ENCODE measurements at regions not wholly inside any gene's neighbourhood (a gene's known extent, or its start where the extent isn't known, plus 50 kb on each side); places are given as distances from the start of the nearest gene placed in this dataset.

GRCh38 chr3:147701195-147701594 lies 292.0 kb downstream of the ZIC1 start:
- TF ChIP-seq, protein P1, sequence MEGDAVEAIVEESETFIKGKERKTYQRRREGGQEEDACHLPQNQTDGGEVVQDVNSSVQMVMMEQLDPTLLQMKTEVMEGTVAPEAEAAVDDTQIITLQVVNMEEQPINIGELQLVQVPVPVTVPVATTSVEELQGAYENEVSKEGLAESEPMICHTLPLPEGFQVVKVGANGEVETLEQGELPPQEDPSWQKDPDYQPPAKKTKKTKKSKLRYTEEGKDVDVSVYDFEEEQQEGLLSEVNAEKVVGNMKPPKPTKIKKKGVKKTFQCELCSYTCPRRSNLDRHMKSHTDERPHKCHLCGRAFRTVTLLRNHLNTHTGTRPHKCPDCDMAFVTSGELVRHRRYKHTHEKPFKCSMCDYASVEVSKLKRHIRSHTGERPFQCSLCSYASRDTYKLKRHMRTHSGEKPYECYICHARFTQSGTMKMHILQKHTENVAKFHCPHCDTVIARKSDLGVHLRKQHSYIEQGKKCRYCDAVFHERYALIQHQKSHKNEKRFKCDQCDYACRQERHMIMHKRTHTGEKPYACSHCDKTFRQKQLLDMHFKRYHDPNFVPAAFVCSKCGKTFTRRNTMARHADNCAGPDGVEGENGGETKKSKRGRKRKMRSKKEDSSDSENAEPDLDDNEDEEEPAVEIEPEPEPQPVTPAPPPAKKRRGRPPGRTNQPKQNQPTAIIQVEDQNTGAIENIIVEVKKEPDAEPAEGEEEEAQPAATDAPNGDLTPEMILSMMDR (IDR thresholded peaks at IDR 0.05; ENCODE audit: poor library complexity, severe bottlenecking) = no peak
- no peak for TF ChIP-seq POLR2AphosphoS5 (IDR thresholded peaks at IDR 0.05)
